WTC11 (cell line): ENCODE measurements at regions not wholly inside any gene's neighbourhood (a gene's known extent, or its start where the extent isn't known, plus 50 kb on each side); places are given as distances from the start of the nearest gene placed in this dataset.

Experiments
- ATAC-seq: fragments of 200-7000 bp; cut with Tn5 transposase; 2 replicates; pipeline ENCODE4 v1.10.0; 2021; ENCODE audit warnings: mild to moderate bottlenecking, moderate library complexity
- CTCF ChIA-PET: fragments of 300-600 bp; sonication (Branson Sonifier 250); formaldehyde crosslinking; loops from one replicate; lab custom pipeline; 2021; ENCODE audit warnings: antibody characterized with exemption; lab: Charles Lee
- POLR2A ChIA-PET: fragments of 350-600 bp; sonication (Branson Sonifier 250); formaldehyde crosslinking; loops from one replicate; lab custom pipeline; 2021; ENCODE audit warnings: antibody characterized with exemption; lab: Charles Lee
- DNase-seq: peaks from one replicate; pipeline ENCODE4 v3.0.0; 2021; ENCODE audit warnings: low spot score
- H3K27ac Mint-ChIP-seq: 2 replicates; pipeline ENCODE4 v1.8.0; 2021; ENCODE audit warnings: mixed read lengths
- H3K27me3 Mint-ChIP-seq: 2 replicates; pipeline ENCODE4 v1.8.0; 2021; ENCODE audit warnings: low read depth, mild to moderate bottlenecking, moderate library complexity, mixed read lengths
- H3K36me3 Mint-ChIP-seq: 2 replicates; pipeline ENCODE4 v1.8.0; 2021; ENCODE audit warnings: mixed read lengths
- H3K4me1 Mint-ChIP-seq: 2 replicates; pipeline ENCODE4 v1.8.0; 2022; ENCODE audit warnings: mixed read lengths
- H3K4me3 Mint-ChIP-seq: 2 replicates; pipeline ENCODE4 v1.8.0; 2021; ENCODE audit warnings: mild to moderate bottlenecking, moderate library complexity, mixed read lengths
- H3K9me3 Mint-ChIP-seq: 2 replicates; pipeline ENCODE4 v1.8.0; 2021; ENCODE audit warnings: mixed read lengths
- ATF6 ChIP-seq: sonication (generic); formaldehyde crosslinking; IDR thresholded peaks from 2 replicates; pipeline ENCODE4 v1.8.1; 2023; ENCODE audit warnings: mild to moderate bottlenecking, missing genetic modification reagents
- CBFB ChIP-seq: sonication (generic); formaldehyde crosslinking; IDR thresholded peaks from 2 replicates; pipeline ENCODE4 v1.8.1; 2022; ENCODE audit warnings: mild to moderate bottlenecking, low read depth, missing genetic modification reagents
- CREM ChIP-seq: sonication (generic); formaldehyde crosslinking; IDR thresholded peaks from 2 replicates; pipeline ENCODE4 v1.8.1; 2022; ENCODE audit warnings: mild to moderate bottlenecking, missing genetic modification reagents, moderate library complexity
- CTCF ChIP-seq: fragments of 200-600 bp; IDR thresholded peaks from 2 replicates; pipeline ENCODE4 v1.8.0; 2022; ENCODE audit warnings: antibody characterized with exemption
- E2F4 ChIP-seq: sonication (generic); formaldehyde crosslinking; IDR thresholded peaks from 2 replicates; pipeline ENCODE4 v1.8.1; 2022; ENCODE audit warnings: low read depth, mild to moderate bottlenecking, moderate library complexity, missing genetic modification reagents, borderline replicate concordance
- ESRRA ChIP-seq: sonication (generic); formaldehyde crosslinking; IDR thresholded peaks from 2 replicates; pipeline ENCODE4 v1.8.1; 2022; ENCODE audit warnings: mild to moderate bottlenecking, missing genetic modification reagents, borderline replicate concordance
- MAX ChIP-seq: sonication (generic); formaldehyde crosslinking; IDR thresholded peaks from 2 replicates; pipeline ENCODE4 v1.8.0; 2022; ENCODE audit warnings: mild to moderate bottlenecking, missing genetic modification reagents
- MXD4 ChIP-seq: fragments of 250-450 bp; sonication (Bioruptor Pico); IDR thresholded peaks from 2 replicates; pipeline ENCODE4 v1.8.0; 2021; ENCODE audit warnings: mild to moderate bottlenecking, moderate library complexity, borderline replicate concordance
- SMAD4 ChIP-seq: sonication (generic); formaldehyde crosslinking; IDR thresholded peaks from 2 replicates; pipeline ENCODE4 v1.8.0; 2022; ENCODE audit warnings: mild to moderate bottlenecking, missing genetic modification reagents
- SOX15 ChIP-seq: fragments of 250-450 bp; sonication (Bioruptor Pico); IDR thresholded peaks from 2 replicates; pipeline ENCODE4 v1.9.0; 2021; ENCODE audit warnings: mild to moderate bottlenecking
- TEAD1 ChIP-seq: sonication (generic); formaldehyde crosslinking; IDR thresholded peaks from 2 replicates; pipeline ENCODE4 v1.8.0; 2022; ENCODE audit warnings: mild to moderate bottlenecking, missing genetic modification reagents
- ZBTB43 ChIP-seq: sonication (generic); formaldehyde crosslinking; IDR thresholded peaks from 2 replicates; pipeline ENCODE4 v1.8.1; 2023; ENCODE audit warnings: mild to moderate bottlenecking, missing genetic modification reagents
- ZNF138 ChIP-seq: sonication (generic); formaldehyde crosslinking; conservative IDR thresholded peaks from 2 replicates; pipeline ENCODE4 v1.8.1; 2022; ENCODE audit warnings: mild to moderate bottlenecking, moderate library complexity, missing genetic modification reagents
- ZNF512 ChIP-seq: sonication (generic); formaldehyde crosslinking; IDR thresholded peaks from 2 replicates; pipeline ENCODE4 v1.8.1; 2022; ENCODE audit warnings: missing genetic modification reagents, borderline replicate concordance
- ZSCAN18 ChIP-seq: fragments of 250-450 bp; sonication (Bioruptor Pico); IDR thresholded peaks from 2 replicates; pipeline ENCODE4 v2.1.2; 2022; ENCODE audit warnings: mild to moderate bottlenecking, moderate library complexity

- TF ChIP-seq ZBTB43 (CRISPR knock-in tag) (no peak), TEAD1 (CRISPR knock-in tag) (no peak)
Measured at GRCh38 chr9:108356806-108357205, 499.0 kb downstream of the ACTL7B start (continued).

GRCh38 chr9:108351571-108351970 is 504.2 kb downstream of the ACTL7B start:
- TF ChIP-seq SMAD4 (CRISPR knock-in tag) (no peak), SOX15 (CRISPR knock-in tag) (no peak), MXD4 (no peak), CBFB (CRISPR knock-in tag) (no peak), ATF6 (CRISPR knock-in tag) (no peak), MAX (CRISPR knock-in tag) (no peak), ESRRA (CRISPR knock-in tag) (no peak), CTCF (no peak), ZNF512 (CRISPR knock-in tag) (no peak), ZNF138 (CRISPR knock-in tag) (no peak), CREM (CRISPR knock-in tag) (no peak), ZSCAN18 (CRISPR knock-in tag) (no peak)
- Mint-ChIP-seq H3K4me1 (no peaks in the 10 kb centered on the region), H3K9me3 (no peaks in the 10 kb centered on the region), H3K27me3 (no peaks in the 10 kb centered on the region), H3K36me3 (no peaks in the 10 kb centered on the region), H3K27ac (no peak overlapping the region), H3K4me3 (no peak overlapping the region)
- ChIA-PET CTCF (no interaction called here), POLR2A (no interaction called here)
- ATAC-seq (no peak), DNase-seq (no peak)

- POLR2A ChIA-PET = interaction anchor here (0.6 kb wide), 1 partner anchor 607 kb away, joined by 5 read pairs; no protein-coding TSS in a partner anchor
- H3K4me3 Mint-ChIP-seq = no peak overlapping the region
- no peak overlapping the region for H3K27ac Mint-ChIP-seq
- no peaks in the 10 kb centered on the region for H3K27me3 Mint-ChIP-seq
- no peak for TF ChIP-seq E2F4
- H3K9me3 Mint-ChIP-seq = peaks cover 5% of the 10 kb centered on the region; the same call in 1 of the 2 replicates
- H3K36me3 Mint-ChIP-seq = no peaks in the 10 kb centered on the region
- H3K4me1 Mint-ChIP-seq = no peaks in the 10 kb centered on the region
- DNase-seq = no peak
- no peak for ATAC-seq
- CTCF ChIA-PET = no interaction called here
Measured at GRCh38 chr9:108347463-108348188, 508.2 kb downstream of the ACTL7B start.
